RWPE1 (cell line): ENCODE measurements at regions not wholly inside any gene's neighbourhood (a gene's known extent, or its start where the extent isn't known, plus 50 kb on each side); places are given as distances from the start of the nearest gene placed in this dataset.
"Not testable (repeated sequence)": the region's sequence is repeated elsewhere in the genome, so short reads cannot be mapped to it uniquely, and the experiment has no call there.

ENCODE experiments used
- CTCF ChIA-PET: fragments of 350-600 bp; sonication (Branson Sonifier 250); formaldehyde crosslinking; extraction: SDS; loops from one replicate; lab custom pipeline; 2021; lab: Yijun Ruan, JAX
- POLR2A ChIA-PET: fragments of 400-600 bp; formaldehyde crosslinking; extraction: SDS; loops from one replicate; lab custom pipeline; 2020; ENCODE audit warnings: antibody characterized with exemption; ENCODE audit not compliant: low non-redundant PET; lab: Yijun Ruan, JAX
- DNase-seq: peaks from one replicate; pipeline ENCODE4 v3.0.0; 2012; ENCODE audit warnings: low spot score
- H3K27ac ChIP-seq: fragments of 450-650 bp; 2 replicates; pipeline ENCODE4 v1.5.1; 2017
- CTCF ChIP-seq: fragments of 450-650 bp; conservative IDR thresholded peaks from 2 replicates; pipeline ENCODE4 v1.5.1; 2017; ENCODE audit warnings: low read depth, mild to moderate bottlenecking

GRCh38 chr5:2066373-2066772 lies 183.6 kb upstream of the IRX4 start:
- no peak for DNase-seq
- CTCF ChIA-PET: no interaction called here
- POLR2A ChIA-PET: no interaction called here
- H3K27ac ChIP-seq: no peak overlapping the region
- no peak for TF ChIP-seq CTCF

GRCh38 chr5:2063380-2063779 lies 180.7 kb upstream of the IRX4 start:
- POLR2A ChIA-PET, H3K27ac ChIP-seq, CTCF ChIA-PET, DNase-seq: not testable (repeated sequence)

- DNase-seq: no peak
- POLR2A ChIA-PET: no interaction called here
- CTCF ChIA-PET: interaction anchor here (0.6 to 0.7 kb wide), 2 partner anchors 79 to 336 kb away, joined by 3 read pairs; no protein-coding TSS in a partner anchor
- TF ChIP-seq CTCF: no peak
- H3K27ac ChIP-seq: no peak overlapping the region
Measured at GRCh38 chr5:2052687-2053086, 170.0 kb upstream of the IRX4 start.

GRCh38 chr5:2049876-2050275 lies 167.2 kb upstream of the IRX4 start:
- no peak for DNase-seq
- H3K27ac ChIP-seq: no peak overlapping the region
- CTCF ChIA-PET: no interaction called here
- POLR2A ChIA-PET: no interaction called here
- TF ChIP-seq CTCF: no peak

GRCh38 chr5:2048664-2049063 lies 165.9 kb upstream of the IRX4 start:
- no peak for DNase-seq
- no peak for TF ChIP-seq CTCF
- H3K27ac ChIP-seq: no peak overlapping the region
- POLR2A ChIA-PET: no interaction called here
- CTCF ChIA-PET: no interaction called here

GRCh38 chr5:2047341-2047927 lies 164.7 kb upstream of the IRX4 start:
- ChIA-PET POLR2A (no interaction called here), CTCF (no interaction called here)
- DNase-seq: no peak
- no peak overlapping the region for H3K27ac ChIP-seq
- TF ChIP-seq CTCF: no peak

GRCh38 chr5:2044041-2044440 lies 161.3 kb upstream of the IRX4 start:
- CTCF ChIA-PET: no interaction called here
- H3K27ac ChIP-seq: no peak overlapping the region
- TF ChIP-seq CTCF: no peak

More at GRCh38 chr5:2044041-2044440, 161.3 kb upstream of the IRX4 start:
- POLR2A ChIA-PET: no interaction called here
- DNase-seq: no peak
